GM18907 (cell line): ENCODE measurements at regions not wholly inside any gene's neighbourhood (a gene's known extent, or its start where the extent isn't known, plus 50 kb on each side); places are given as distances from the start of the nearest gene placed in this dataset.

Experiments
- ATAC-seq: cut with Tn5 transposase; IDR thresholded peaks from one replicate; pipeline ENCODE4 v1.9.1; 2021; ENCODE audit warnings: mild to moderate bottlenecking, moderate library complexity; ENCODE audit not compliant: unreplicated experiment

- ATAC-seq: no peak
Observed at GRCh38 chr17:55635253-55635914, 87.3 kb downstream of the TMEM100 start.

- ATAC-seq: no peak
Observed at GRCh38 chr17:55634702-55635101, 88.0 kb downstream of the TMEM100 start.

DNA sequence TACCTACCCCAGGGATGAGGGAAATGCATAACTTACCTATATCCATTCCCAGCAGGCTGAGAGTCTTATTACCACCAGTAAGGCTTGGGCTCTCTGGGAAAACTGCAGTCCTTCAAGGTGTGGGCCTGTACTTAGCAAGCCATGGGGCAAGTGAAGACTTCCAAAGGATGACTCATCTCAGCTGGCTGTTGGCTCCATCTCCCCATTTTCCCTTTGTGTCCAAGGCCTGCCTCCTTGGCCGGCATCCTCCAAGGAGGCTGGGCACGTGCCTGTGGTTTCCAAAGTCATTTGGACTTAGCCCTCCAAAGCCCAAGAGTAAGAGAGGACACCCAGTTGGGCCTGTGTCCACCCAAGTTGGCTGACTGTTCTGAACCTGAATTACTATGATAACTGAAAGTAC, 89.8 kb downstream of the TMEM100 start:
- no peak for ATAC-seq

GRCh38 chr17:55632236-55632635, 90.4 kb downstream of the TMEM100 start:
- ATAC-seq: no peak

GRCh38 chr17:55629995-55630394, 92.7 kb downstream of the TMEM100 start:
- ATAC-seq: no peak

GRCh38 chr17:55625521-55625920, 97.1 kb downstream of the TMEM100 start:
- peak; percentile 68 for ATAC-seq

GRCh38 chr17:55624772-55625433, 97.8 kb downstream of the TMEM100 start:
- ATAC-seq: peak; percentile 51

DNA sequence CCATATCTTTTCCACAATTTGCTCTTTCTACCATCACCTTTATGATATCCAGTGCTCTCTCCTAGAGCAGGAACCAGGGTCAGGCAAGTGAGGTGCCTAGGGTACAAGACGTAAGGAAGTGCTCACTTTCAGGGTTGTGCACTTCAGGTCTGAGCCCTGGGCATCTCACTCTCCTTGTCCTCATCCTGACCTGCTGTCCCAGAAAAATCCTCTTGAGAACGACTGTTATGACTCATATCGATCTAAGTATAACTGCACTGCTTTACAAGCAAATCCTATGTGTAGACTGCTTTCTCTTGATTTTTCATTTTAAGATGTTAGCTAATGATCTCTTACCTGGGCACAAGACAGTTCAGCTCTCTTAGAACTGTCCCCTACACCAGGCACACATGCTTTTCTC, 100.1 kb downstream of the TMEM100 start:
- no peak for ATAC-seq

GRCh38 chr17:55620945-55621344, 101.7 kb downstream of the TMEM100 start:
- no peak for ATAC-seq

DNA sequence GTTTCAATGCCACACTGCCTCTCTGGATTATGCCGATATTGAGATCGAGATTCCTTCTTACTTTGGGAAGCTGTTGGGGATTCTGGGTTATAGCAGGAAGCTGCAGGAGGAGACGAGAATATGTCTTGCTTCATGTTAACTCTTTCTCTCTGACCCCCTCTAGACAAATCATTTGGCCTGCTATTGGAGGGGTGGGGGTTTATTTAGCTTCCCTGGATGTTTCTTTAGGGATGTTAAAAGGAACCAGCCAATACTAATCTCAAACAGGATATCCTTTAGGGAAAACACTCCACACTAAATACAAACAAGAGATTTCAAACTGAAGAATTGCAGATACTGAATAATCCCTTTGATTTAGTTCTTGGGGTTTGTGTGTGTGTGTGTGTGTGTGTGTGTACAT, 102.6 kb downstream of the TMEM100 start:
- no peak for ATAC-seq

DNA sequence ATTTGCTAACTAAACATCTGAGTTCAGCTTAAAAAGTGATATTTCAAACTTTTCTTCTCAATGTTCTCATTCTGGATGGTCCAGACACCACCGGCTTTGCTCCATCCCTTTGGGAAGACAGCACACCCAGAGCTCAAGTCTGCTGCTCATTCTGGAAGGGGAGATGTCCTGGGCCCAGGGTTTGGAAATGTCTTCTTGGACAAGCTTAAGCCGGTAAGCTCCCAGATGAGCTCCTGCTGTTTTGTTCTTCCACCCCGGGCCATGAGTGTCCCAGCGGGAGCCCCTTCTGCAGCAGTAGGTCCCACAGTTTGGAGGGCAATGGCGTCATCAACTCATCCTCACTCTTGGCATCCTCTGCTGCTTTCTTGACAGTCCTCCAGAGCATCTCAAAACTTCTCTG, 105.2 kb downstream of the TMEM100 start:
- no peak for ATAC-seq

DNA sequence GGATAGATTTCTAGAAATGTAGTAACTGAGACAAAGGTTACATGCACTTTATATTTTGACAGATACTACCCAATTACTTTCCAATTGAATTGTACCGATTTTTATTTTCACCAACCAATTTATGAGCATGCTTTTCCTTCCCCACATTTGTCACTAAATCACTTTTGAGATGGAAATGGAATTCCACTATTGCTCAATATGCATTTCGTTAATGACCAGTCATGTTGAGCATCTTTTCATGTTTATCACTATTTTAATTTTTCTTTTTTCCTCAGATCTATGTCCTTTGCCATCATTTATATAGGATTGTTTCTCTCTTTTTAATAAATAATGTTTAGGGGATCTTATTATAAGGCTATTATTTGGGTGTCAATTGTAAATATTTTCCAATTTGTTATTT, 102.8 kb upstream of the SMIM36 start:
- no peak for ATAC-seq

GRCh38 chr17:55612691-55613141, 101.5 kb upstream of the SMIM36 start:
- ATAC-seq: no peak

- ATAC-seq: no peak
Observed at GRCh38 chr17:55607731-55608341, 96.6 kb upstream of the SMIM36 start.

DNA sequence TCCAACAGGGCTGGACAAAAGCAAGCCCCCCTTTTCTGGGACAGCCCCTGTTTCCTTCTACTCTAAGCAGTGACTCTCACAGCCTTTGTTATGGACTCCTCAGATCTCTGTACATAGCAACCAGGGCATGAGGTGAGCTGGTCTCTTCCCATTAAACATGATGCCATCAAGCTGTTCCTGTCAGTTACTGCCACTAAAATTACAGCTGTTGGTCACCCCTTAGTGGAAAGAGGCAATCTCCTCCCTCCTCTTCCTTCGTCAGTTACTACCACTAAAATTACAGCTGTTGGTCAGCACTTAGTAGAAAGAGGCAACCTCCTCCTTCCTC, 95.2 kb upstream of the SMIM36 start:
- no peak for ATAC-seq

- ATAC-seq: no peak
Observed at GRCh38 chr17:55605705-55606487, 94.6 kb upstream of the SMIM36 start.

- ATAC-seq: no peak
Observed at GRCh38 chr17:55601874-55602364, 90.7 kb upstream of the SMIM36 start.

GRCh38 chr17:55598495-55598894, 87.2 kb upstream of the SMIM36 start:
- no peak for ATAC-seq

GRCh38 chr17:55588446-55589242, 77.4 kb upstream of the SMIM36 start:
- no peak for ATAC-seq

DNA sequence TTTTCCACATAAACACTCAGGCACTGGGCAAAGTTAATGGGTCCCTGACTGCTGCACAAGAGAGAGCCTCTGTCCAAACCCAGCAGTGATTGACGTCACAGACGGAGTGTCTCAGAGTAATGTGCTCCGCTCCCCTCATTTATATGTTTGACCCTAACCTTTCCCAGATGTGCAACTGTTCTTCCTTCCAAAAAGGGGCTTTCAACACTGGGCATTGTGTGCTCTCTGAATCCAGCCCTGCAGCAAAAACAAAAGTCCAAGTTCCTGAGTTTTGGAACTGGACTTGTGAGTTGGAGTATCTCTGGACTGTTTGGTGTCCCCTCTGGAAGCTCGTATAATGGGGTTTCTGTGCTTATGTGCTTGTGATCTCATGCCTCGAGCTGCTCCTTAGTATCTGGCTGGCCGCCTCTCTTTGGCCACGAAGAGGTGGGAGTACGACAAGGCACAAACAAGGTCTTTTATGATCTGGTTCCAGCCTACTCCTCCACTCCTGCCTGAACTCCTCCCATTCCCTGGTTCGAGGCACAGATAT, 76.4 kb upstream of the SMIM36 start:
- no peak for ATAC-seq
